HT-29 (cell line): ENCODE measurements at regions not wholly inside any gene's neighbourhood (a gene's known extent, or its start where the extent isn't known, plus 50 kb on each side); places are given as distances from the start of the nearest gene placed in this dataset.
"Not testable (repeated sequence)": the region's sequence is repeated elsewhere in the genome, so short reads cannot be mapped to it uniquely, and the experiment has no call there.

ENCODE experiments used
- DNase-seq: peaks from one replicate; pipeline ENCODE4 v3.0.0-alpha.2; 2015; ENCODE audit warnings: low spot score

- not testable (repeated sequence) for DNase-seq
Measured at GRCh38 chr1:242912855-242913254, 342.2 kb downstream of the CEP170 start.

GRCh38 chr1:242900558-242900957 is 354.5 kb downstream of the CEP170 start:
- DNase-seq: not testable (repeated sequence)

- DNase-seq: no peak
Measured at GRCh38 chr1:242890192-242890741, 364.8 kb downstream of the CEP170 start.

- peak; percentile 31 for DNase-seq
Measured at GRCh38 chr1:242886137-242886536, 361.6 kb upstream of the PLD5 start.

- not testable (repeated sequence) for DNase-seq
Measured at GRCh38 chr1:242880022-242880421, 355.5 kb upstream of the PLD5 start.

GRCh38 chr1:242877743-242878142 is 353.2 kb upstream of the PLD5 start:
- DNase-seq: no peak

GRCh38 chr1:242877229-242877628 is 352.7 kb upstream of the PLD5 start:
- no peak for DNase-seq

GRCh38 chr1:242876030-242876429 is 351.5 kb upstream of the PLD5 start:
- DNase-seq: no peak

GRCh38 chr1:242873661-242874060 is 349.2 kb upstream of the PLD5 start:
- no peak for DNase-seq

- no peak for DNase-seq
Measured at GRCh38 chr1:242872521-242872920, 348.0 kb upstream of the PLD5 start.

- no peak for DNase-seq
Measured at GRCh38 chr1:242871471-242872030, 347.1 kb upstream of the PLD5 start.

GRCh38 chr1:242870966-242871365 is 346.5 kb upstream of the PLD5 start:
- no peak for DNase-seq

GRCh38 chr1:242856289-242856688 is 331.8 kb upstream of the PLD5 start:
- DNase-seq: no peak

GRCh38 chr1:242854466-242854865 is 330.0 kb upstream of the PLD5 start:
- no peak for DNase-seq

- peak; percentile 30 for DNase-seq
Measured at GRCh38 chr1:242847390-242847993, 323.0 kb upstream of the PLD5 start.

- no peak for DNase-seq
Measured at GRCh38 chr1:242842094-242842493, 317.6 kb upstream of the PLD5 start.

GRCh38 chr1:242839101-242839500 is 314.6 kb upstream of the PLD5 start:
- no peak for DNase-seq

- no peak for DNase-seq
Measured at GRCh38 chr1:242836423-242836822, 311.9 kb upstream of the PLD5 start.

GRCh38 chr1:242828828-242829227 is 304.3 kb upstream of the PLD5 start:
- DNase-seq: no peak

GRCh38 chr1:242828199-242828598 is 303.7 kb upstream of the PLD5 start:
- DNase-seq: peak; percentile 49

GRCh38 chr1:242827538-242827937 is 303.0 kb upstream of the PLD5 start:
- DNase-seq: no peak

GRCh38 chr1:242826701-242827336 is 302.3 kb upstream of the PLD5 start:
- no peak for DNase-seq

GRCh38 chr1:242824435-242824834 is 299.9 kb upstream of the PLD5 start:
- DNase-seq: no peak
